ENCODE measurements at regions not wholly inside any gene's neighbourhood (a gene's known extent, or its start where the extent isn't known, plus 50 kb on each side); places are given as distances from the start of the nearest gene placed in this dataset.

DNA sequence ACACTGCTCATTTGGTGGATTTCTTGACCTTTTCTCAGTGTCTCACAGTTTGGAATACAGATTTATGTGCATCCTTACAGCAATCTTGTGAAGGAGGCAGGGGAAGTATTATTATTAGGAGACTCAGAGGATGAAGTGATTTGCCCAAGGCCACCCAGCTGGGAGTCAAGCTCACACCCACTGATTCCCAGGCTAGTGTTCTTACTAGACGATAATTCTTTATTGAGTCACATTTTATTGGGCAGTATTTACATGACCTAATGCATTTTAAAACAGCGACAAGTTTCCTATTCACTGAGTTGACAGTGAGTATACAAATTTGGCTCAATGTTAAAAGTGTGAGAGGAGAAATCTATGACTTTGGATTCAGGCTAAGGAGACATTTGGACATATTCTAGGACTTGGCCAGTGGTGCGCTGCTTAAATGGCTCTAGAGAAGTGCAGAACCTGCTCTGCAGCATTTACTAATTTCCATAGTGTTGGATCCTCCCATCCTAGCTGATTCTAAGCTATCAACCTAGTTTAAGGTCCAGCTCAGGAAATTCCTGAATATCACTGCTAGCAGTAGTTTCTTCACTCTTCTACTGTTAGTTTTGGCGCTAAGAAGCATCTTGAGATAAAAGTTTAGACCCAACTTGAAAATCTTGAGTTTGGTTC lies 199.3 kb downstream of the MTX2 start:
- no peak for DNase-seq (ENCODE audit: low spot score)

- no peak for DNase-seq (ENCODE audit: low spot score)
Observed at GRCh38 chr2:176470713-176471112, 201.5 kb downstream of the MTX2 start.

DNA sequence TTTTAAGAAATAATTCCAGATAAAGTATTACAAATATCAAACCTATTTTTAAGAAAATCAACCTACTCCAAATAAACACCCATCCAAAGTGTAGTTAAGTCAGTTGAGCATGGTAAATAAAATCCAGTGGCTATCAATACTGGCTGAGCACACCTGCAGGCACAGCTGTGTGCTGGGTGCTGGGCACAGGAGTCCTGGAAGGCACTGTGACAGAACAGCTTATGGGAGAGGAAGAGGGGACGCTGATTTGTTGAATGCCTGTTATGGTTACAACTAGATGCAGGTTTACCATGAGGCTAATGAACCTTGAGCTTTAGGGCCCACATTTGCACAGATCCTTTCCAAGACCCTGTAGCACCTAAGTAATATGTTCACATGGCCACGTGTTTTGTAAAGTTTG lies 202.7 kb downstream of the MTX2 start:
- DNase-seq (ENCODE audit: low spot score), result no peak

- no peak for DNase-seq (ENCODE audit: low spot score)
Observed at GRCh38 chr2:176473177-176473576, 203.9 kb downstream of the MTX2 start.

- no peak for DNase-seq (ENCODE audit: low spot score)
Observed at GRCh38 chr2:176473851-176474250, 204.6 kb downstream of the MTX2 start.

- no peak for DNase-seq (ENCODE audit: low spot score)
Observed at GRCh38 chr2:176477336-176477735, 208.1 kb downstream of the MTX2 start.

GRCh38 chr2:176479961-176480360 lies 210.7 kb downstream of the MTX2 start:
- no peak for DNase-seq (ENCODE audit: low spot score)

DNA sequence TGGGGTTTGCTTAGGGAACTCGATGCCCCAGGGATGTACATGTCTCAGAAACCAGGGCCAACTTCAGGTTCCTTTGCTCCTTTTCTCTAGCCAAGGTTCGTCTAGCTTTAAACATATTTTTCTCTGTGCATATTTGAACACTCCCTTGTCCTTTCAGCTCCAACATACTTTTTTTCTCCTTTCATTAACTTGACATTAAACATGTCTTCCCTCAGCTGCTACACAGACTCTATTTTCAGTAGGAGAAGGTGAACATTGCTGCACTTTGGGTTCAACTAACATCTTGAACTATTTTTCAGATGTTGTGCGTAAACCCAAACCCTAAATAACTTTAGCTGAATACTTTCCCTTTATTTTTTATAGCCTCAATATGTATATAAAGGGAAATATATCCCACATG lies 212.9 kb downstream of the MTX2 start:
- no peak for DNase-seq (ENCODE audit: low spot score)

GRCh38 chr2:176483476-176483875 lies 214.2 kb downstream of the MTX2 start:
- no peak for DNase-seq (ENCODE audit: low spot score)

- DNase-seq (ENCODE audit: low spot score), result no peak
Observed at GRCh38 chr2:176483901-176484568, 214.8 kb downstream of the MTX2 start.

GRCh38 chr2:176484838-176485237 lies 215.6 kb downstream of the MTX2 start:
- DNase-seq (ENCODE audit: low spot score), result no peak

GRCh38 chr2:176488431-176488830 lies 219.2 kb downstream of the MTX2 start:
- DNase-seq (ENCODE audit: low spot score), result no peak

- no peak for DNase-seq (ENCODE audit: low spot score)
Observed at GRCh38 chr2:176490061-176490861, 221.0 kb downstream of the MTX2 start.

DNA sequence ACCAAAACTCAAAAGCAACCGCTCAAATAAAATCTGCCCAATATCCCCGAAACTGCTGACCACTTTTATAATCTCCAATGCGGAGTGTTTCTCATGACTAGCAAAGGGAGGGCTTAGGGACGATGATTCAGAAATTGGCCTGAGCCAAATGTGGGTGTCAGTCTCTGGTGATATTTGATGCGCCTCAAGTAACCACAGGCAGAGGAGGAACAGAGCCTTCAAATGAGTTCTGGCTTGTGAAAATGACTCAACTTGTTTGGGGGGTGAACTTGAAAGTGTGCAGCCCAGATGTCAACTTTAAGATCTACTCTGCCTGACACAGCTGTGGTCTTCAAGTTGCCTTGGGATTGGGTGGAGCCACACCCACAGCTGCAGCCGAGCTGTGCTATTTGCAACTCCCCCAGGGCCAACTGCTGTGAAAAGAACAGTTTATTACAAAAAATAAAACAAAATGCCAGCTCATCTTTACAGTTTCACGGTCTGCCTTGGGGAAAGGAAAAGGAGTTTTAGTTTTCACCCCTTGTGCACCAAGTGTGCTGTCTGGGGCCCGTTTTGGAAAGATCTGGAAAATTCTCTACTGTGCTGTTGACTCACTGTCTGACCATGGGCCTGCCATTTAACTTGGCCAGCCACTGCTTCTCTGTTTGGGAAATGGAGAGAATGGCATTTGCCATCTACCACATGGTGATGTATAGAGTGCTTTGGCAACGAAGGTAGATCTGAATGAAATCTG lies 222.1 kb downstream of the MTX2 start:
- no peak for DNase-seq (ENCODE audit: low spot score)

DNA sequence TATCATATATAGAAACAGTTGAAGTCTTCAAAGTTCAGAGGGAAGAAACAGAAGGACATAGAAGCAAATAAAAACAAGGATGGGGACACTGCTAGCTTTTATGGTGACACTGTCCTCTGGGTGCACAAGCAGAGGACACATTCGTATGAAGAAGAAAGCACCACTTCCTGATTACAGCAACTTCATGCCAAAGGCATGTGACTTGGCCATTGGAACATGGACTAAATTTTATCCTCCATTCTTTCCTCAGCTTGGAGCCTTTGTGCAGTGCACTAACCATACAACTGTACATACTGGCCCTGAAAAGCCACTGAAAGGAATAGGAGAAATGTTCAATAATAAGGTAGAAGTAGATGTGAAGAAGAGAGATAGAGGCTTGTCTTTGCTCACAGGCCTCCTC lies 223.3 kb downstream of the MTX2 start:
- DNase-seq (ENCODE audit: low spot score), result no peak

- no peak for DNase-seq (ENCODE audit: low spot score)
Observed at GRCh38 chr2:176493226-176493825, 224.1 kb downstream of the MTX2 start.

GRCh38 chr2:176493909-176494308 lies 224.7 kb downstream of the MTX2 start:
- no peak for DNase-seq (ENCODE audit: low spot score)

GRCh38 chr2:176494949-176495353 lies 225.7 kb downstream of the MTX2 start:
- DNase-seq (ENCODE audit: low spot score), result no peak

DNA sequence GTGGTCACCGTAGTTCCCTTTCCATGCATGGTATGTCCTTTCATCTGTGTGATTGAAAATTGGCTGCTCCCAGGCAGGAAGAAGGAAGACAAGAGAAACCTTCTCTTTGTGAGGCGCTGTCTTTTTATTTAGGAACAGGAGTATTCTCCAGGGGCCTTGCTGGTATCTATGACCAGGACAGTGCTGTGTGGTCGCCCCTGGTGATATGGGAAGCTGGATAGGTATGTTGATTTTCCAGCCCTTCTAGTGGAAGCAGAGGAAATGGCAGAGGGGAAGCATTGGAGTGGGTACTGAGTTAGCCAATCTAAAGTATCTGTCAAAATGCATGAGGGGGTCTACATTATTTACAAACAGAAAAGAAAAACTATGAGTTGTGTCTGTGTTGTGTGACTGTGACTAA lies 226.6 kb downstream of the MTX2 start:
- no peak for DNase-seq (ENCODE audit: low spot score)

DNA sequence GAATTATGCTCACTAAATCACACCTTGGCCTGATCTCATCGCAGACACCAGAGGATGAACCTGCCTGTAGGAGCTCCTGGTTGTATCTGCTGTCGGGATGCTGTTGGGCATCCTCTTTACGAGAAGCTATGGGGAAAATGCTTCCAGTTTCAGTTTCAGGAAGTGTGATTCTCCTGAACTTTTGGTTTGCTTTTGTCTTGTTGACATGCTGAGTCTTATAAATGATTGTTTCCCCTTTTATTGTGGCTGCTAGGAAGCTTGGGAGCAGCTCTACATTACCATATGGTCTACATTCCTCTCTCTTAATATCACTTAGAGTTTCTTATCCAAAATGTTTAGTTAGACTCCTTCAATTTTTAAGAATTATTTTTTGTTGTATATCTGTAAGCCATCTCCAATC lies 227.5 kb downstream of the MTX2 start:
- no peak for DNase-seq (ENCODE audit: low spot score)

- DNase-seq (ENCODE audit: low spot score), result no peak
Observed at GRCh38 chr2:176500901-176501300, 231.7 kb downstream of the MTX2 start.

DNA sequence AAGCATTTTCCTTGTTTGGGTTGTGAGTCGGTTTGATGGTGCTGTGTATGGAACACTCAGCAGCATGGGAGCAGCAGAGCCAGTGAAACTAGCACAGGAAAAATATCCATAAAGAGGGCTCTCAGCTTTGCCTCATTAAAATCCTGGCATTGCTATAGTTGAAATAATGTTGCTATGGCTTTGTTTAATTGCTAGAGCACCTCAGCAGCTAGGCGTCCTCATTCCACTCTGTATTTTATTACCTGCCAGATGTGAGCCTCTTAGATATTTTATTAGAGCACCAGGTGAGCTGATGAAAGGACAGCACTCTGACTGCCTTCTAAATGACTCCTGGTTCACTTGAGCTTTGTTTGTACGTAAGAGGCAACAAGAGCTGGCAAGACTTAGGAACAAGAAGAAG lies 232.4 kb downstream of the MTX2 start:
- no peak for DNase-seq (ENCODE audit: low spot score)
